ENCODE measurements at regions not wholly inside any gene's neighbourhood (a gene's known extent, or its start where the extent isn't known, plus 50 kb on each side); places are given as distances from the start of the nearest gene placed in this dataset.

- no peak for DNase-seq
- no peak for TF ChIP-seq CTCF (IDR thresholded peaks at IDR 0.05; ENCODE audit: partially characterized antibody, unreplicated experiment)
- no peak overlapping the region for H3K27ac Mint-ChIP-seq (ENCODE audit: unreplicated experiment)
- H3K27me3 Mint-ChIP-seq (ENCODE audit: unreplicated experiment) = no peaks in the 10 kb centered on the region
- H3K36me3 Mint-ChIP-seq (ENCODE audit: unreplicated experiment) = no peaks in the 10 kb centered on the region
- H3K9me3 Mint-ChIP-seq (ENCODE audit: unreplicated experiment) = no peaks in the 10 kb centered on the region
- H3K4me1 Mint-ChIP-seq (ENCODE audit: low read depth, unreplicated experiment) = no peaks in the 10 kb centered on the region
- no peak overlapping the region for H3K4me3 Mint-ChIP-seq (ENCODE audit: unreplicated experiment)
Measured at GRCh38 chr3:191634902-191635301, 173.9 kb downstream of the PYDC2 start.

GRCh38 chr3:191637611-191638010 lies 176.6 kb downstream of the PYDC2 start:
- no peak overlapping the region for H3K27ac Mint-ChIP-seq (ENCODE audit: unreplicated experiment)
- no peak for TF ChIP-seq CTCF (IDR thresholded peaks at IDR 0.05; ENCODE audit: partially characterized antibody, unreplicated experiment)
- H3K9me3 Mint-ChIP-seq (ENCODE audit: unreplicated experiment) = no peaks in the 10 kb centered on the region
- H3K4me3 Mint-ChIP-seq (ENCODE audit: unreplicated experiment) = no peak overlapping the region
- DNase-seq = no peak
- H3K27me3 Mint-ChIP-seq (ENCODE audit: unreplicated experiment) = no peaks in the 10 kb centered on the region
- no peaks in the 10 kb centered on the region for H3K36me3 Mint-ChIP-seq (ENCODE audit: unreplicated experiment)
- no peaks in the 10 kb centered on the region for H3K4me1 Mint-ChIP-seq (ENCODE audit: low read depth, unreplicated experiment)

GRCh38 chr3:191641789-191642188 lies 180.8 kb downstream of the PYDC2 start:
- Mint-ChIP-seq H3K9me3 (ENCODE audit: unreplicated experiment) (no peaks in the 10 kb centered on the region), H3K27ac (ENCODE audit: unreplicated experiment) (no peak overlapping the region), H3K4me1 (ENCODE audit: low read depth, unreplicated experiment) (no peaks in the 10 kb centered on the region), H3K27me3 (ENCODE audit: unreplicated experiment) (no peaks in the 10 kb centered on the region), H3K4me3 (ENCODE audit: unreplicated experiment) (no peak overlapping the region), H3K36me3 (ENCODE audit: unreplicated experiment) (peaks cover 4% of the 10 kb centered on the region)
- no peak for DNase-seq
- TF ChIP-seq CTCF (IDR thresholded peaks at IDR 0.05; ENCODE audit: partially characterized antibody, unreplicated experiment) = no peak

- Mint-ChIP-seq H3K4me3 (ENCODE audit: unreplicated experiment) (no peak overlapping the region), H3K27me3 (ENCODE audit: unreplicated experiment) (no peaks in the 10 kb centered on the region), H3K36me3 (ENCODE audit: unreplicated experiment) (peaks cover 4% of the 10 kb centered on the region), H3K27ac (ENCODE audit: unreplicated experiment) (no peak overlapping the region), H3K9me3 (ENCODE audit: unreplicated experiment) (no peaks in the 10 kb centered on the region), H3K4me1 (ENCODE audit: low read depth, unreplicated experiment) (no peaks in the 10 kb centered on the region)
- TF ChIP-seq CTCF (IDR thresholded peaks at IDR 0.05; ENCODE audit: partially characterized antibody, unreplicated experiment) = no peak
- DNase-seq = no peak
Measured at GRCh38 chr3:191644291-191644690, 183.3 kb downstream of the PYDC2 start.

GRCh38 chr3:191646242-191646641 lies 185.3 kb downstream of the PYDC2 start:
- Mint-ChIP-seq H3K9me3 (ENCODE audit: unreplicated experiment) (no peaks in the 10 kb centered on the region), H3K4me3 (ENCODE audit: unreplicated experiment) (no peak overlapping the region)

More at GRCh38 chr3:191646242-191646641, 185.3 kb downstream of the PYDC2 start:
- no peak for TF ChIP-seq CTCF (IDR thresholded peaks at IDR 0.05; ENCODE audit: partially characterized antibody, unreplicated experiment)
- no peaks in the 10 kb centered on the region for H3K4me1 Mint-ChIP-seq (ENCODE audit: low read depth, unreplicated experiment)
- H3K36me3 Mint-ChIP-seq (ENCODE audit: unreplicated experiment) = peaks cover 8% of the 10 kb centered on the region
- no peaks in the 10 kb centered on the region for H3K27me3 Mint-ChIP-seq (ENCODE audit: unreplicated experiment)
- DNase-seq = no peak
- H3K27ac Mint-ChIP-seq (ENCODE audit: unreplicated experiment) = no peak overlapping the region
